NCI-H82 treated with DMSO at 0.1 percent for 48 hours (cell line): ENCODE measurements at regions not wholly inside any gene's neighbourhood (a gene's known extent, or its start where the extent isn't known, plus 50 kb on each side); places are given as distances from the start of the nearest gene placed in this dataset.
"Not testable (repeated sequence)": the region's sequence is repeated elsewhere in the genome, so short reads cannot be mapped to it uniquely, and the experiment has no call there.

Experiments
- DNase-seq: peaks from one replicate; lab custom pipeline; 2025; ENCODE audit not compliant: unreplicated experiment; lab: John Stamatoyannopoulos, UW

DNA sequence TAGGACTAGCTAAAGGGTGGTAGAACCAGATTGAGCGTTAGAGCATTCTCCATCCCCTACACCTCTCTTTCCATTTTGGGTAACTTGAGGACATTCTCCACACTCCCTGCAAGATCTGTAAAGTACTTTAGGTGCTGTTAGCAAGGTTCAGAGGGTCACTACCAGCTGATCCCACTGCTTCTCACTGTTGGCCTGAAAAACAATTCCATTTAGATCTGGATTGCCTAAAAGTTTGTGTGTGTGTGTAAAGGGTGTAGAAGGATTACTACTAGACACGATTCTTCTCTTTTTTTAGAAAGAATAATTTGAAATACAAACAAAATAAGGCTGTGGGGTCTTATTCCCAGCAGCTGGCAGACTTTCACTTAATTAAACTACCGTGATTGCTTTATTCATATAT is 95.1 kb upstream of the TMEM178A start:
- DNase-seq: no peak

DNA sequence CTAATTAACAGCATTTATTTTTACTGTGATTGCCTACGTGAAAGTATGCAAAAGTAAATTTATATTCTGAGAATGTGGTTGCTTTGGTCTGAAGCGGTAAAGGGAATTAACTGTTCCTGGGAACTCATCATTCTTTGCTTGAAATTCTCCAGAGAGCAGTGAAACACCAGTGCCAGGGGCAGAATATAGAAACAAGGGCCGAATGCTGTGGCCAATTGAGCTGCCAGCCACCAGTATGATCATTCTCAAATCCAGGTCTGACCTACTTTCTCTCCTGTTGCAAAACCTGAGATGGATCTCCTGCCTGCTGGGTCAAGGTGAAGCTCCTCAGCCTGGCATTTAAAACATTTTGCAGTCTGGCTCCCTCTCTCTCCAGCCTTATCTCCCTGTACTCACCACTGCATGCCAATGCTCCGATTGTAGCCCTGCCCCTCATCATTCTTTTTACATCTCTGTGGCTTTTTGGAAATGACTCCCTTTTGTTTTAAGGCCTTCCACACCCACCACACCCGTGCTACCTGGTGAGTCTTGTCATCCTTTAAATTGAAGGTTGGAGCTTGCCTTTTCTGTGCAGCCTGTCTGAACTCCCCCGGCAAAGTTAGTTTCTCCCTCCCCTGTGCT is 94.5 kb upstream of the TMEM178A start:
- DNase-seq: no peak

DNA sequence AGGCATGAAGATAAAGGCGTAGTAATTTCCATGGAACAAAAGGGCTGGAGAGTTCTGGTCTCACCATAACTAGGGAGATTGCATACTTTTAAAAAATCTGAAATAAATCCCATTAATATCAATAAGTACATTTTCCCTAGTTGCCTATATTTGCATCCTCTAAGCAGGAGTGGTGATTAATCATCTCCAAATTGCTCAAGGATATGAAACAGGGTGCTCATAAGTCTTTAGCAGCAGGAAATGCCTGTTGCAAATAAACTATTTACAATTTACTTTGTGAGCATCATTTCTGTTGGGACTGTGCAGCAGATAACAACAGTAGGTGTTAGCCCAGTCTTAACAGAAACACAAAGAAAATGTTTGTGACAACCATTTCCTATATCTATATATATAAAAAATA is 92.4 kb upstream of the TMEM178A start:
- DNase-seq: no peak

DNA sequence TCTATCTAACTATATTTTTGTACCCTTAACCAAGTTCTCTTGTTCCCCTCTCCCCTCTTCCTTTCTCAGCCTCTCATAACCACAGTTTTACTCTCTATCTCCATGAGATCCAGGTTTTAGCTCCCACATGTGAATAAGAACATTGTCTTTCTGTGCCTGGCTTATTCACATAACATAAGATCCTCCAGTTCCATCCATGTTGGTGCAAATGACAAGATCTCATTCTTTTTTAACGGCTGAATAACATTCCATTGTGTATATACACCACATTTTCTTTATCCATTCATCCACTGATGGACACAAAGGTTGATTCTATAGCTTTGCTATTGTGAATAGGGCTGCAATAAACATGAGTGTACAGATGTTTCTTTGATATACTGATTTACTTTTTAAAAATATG is 83.9 kb upstream of the TMEM178A start:
- no peak for DNase-seq

DNA sequence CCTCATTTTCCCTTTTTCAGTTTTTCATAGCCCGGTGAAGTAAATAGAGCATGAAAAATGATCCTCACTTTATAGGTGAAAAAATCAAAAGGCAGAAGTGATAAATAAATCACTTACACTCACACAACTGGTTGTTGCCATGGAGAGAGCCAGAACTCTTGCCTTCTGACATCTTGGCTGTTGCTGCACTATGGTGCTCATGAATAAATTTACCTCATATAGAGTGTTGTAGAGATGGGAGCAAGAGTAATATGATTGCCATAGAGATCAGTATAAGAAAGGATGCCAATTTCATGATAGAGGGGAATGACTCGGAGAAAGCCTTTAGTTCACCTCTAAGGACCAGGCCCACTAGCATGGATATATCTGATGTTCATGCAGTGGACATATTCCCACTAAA is 82.5 kb upstream of the TMEM178A start:
- DNase-seq: no peak

DNA sequence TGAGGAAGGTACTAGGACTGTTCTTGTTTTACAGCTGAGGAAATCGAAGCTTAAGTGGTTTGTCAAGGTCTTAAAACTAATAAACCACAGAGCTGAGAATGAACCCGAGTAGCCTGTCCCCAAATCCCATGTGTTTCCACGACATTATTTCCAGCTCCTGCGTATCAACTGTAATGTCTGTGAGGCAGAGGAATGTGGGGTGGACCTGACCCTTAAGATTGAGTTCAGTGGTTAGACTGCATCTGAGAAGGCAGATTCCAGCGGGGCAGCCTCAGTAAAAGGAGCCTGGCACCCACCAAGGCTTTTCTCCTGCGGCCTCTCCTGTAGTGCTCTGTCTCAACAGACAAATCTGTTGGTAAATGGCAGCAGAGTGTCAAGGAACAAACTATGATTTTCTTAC is 81.9 kb upstream of the TMEM178A start:
- DNase-seq: no peak

DNA sequence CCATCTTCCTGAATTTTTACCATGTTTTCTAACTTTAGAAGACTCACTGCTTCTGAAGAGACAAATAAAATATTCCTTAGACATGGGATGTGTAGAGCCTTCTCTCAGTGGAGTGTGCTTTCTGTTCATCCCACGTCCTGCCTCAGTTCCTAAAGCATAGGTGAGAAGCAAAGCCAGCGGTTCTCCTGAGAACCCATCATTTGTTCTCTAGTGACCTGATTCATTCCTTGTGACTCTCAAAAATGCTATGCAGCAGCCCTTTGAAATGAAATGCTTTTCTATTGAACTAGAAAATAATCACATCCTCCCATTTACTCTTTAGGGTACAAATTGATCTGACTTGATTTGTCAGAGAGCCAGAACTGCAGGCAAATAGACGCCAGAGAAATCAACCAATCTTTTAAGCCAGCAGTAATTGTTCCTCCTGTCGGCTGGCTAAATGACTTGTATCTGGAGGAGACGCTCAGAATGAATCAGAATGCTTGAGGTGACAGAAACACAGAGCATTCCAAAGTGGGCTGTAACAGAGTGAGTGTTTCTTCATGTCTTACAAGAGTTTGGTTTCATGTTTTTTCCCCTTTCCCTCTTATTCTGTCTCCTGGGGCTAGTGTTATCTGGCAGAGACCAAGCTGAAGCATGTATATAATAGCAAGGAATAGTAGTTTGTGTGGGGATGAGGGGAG is 81.3 kb upstream of the TMEM178A start:
- DNase-seq: no peak

DNA sequence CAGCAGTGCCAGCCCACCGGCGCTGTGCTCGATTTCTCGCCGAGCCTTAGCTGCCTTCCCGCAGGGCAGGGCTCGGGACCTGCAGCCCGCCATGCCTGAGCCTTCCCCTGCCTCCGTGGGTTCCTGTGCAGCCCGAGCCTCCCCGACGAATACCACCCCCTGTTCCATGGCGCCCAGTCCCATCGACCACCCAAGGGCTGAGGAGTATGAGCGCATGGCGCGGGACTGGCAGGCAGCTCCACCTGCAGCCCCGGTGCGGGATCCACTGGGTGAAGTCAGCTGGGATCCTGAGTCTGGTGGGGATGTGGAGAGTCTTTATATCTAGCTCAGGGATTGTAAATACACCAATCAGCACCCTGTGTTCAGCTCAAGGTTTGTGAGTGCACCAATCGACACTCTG is 80.2 kb upstream of the TMEM178A start:
- not testable (repeated sequence) for DNase-seq

DNA sequence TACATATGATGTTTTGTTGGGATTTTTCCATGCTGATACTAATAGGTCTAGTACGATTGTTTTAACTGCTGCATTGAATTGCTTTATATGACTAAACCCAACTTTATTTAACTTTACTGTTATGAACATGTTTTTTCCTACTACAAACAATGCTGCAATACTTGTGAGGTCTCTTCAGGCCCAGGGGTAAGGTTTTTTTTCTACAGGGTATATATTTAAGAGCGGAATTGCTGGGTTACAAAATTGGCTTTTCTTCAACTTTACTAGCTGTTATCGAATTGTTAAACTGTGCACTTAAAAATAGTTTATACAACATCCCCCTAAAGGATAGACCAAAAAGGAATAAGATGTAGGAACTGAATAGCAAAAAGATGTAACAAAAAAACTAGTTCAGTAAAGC is 78.5 kb upstream of the TMEM178A start:
- DNase-seq: no peak

DNA sequence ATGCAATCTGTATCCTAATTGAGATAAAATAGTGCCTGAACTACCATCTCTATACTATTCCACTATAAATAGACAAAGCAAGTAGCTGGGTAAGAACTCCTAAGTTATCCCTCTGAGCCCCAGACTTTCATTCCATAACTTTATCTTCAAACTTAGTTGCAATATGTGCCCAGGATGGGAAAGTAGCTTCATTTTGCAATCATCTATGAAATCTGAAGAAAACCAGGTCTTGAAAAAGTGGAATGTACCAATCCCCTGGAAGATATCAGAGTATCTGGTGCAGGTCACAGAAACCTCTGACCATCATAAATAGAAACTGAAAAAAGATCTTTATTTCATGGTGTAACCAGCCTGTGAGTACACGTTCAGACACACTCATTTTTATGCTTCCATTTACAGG is 78.1 kb upstream of the TMEM178A start:
- no peak for DNase-seq

DNA sequence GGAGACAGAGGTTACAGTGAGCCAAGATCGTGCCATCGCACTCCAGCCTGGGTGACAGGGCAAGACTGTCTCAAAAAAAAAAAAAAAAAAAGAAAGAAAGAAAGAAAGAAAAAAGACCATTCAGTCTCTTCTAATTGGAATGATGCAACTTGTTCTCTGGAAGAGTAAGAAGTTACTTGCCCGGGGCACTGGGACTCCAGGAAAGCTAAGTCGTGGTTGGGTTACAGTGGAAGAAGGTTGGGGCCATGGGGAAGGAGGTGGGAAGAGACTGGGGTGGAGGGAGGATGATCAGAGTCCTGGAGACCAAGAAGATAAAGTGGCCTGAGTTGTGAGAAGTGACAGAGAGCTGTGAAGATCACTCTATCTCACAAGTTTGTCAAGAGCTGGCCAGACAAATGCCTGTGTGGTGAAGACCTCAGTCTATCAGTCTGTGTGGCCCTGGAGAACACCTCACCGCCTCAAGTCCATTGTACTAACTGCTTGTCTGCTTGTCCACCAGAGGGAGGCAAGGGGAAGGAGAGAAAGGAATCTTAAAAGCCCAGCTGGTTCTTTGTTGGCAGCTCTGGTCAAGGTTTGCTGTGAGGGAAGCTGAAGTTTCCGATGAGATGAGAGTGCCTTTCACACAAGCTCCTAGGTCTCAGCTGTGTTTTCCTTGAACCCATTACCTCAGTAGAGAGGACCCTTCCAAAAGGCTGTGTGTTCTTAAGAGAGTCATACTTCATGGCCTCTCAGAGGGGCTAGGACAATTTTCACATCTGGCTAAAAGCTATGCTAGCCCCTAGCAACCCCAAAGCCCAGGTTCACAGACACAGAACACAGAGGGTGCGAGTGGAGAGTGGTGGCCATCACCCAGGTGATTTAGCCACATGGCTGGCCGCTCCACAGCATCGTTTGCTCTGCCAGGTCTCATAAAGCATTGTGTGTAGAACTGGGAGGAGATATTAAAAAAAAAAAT is 72.0 kb upstream of the TMEM178A start:
- no peak for DNase-seq

DNA sequence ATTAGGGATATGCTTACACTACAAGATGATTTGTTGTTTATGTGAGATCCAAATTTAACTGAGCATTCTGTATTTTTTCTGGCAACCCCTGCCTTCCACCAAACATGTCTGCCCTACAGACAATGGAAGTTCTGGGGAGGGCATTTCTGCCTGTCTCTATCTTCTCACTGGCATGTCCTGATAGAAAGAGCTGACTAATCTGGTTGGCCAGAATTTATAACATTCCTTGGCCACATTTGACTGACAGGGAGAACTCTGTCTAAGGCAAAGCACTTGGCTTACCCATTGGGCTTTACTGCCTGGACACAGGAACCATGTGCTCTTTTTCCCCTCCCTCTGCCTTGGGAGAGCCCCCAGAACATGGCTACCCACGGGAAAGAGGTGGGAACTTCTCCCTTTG is 70.6 kb upstream of the TMEM178A start:
- no peak for DNase-seq

DNA sequence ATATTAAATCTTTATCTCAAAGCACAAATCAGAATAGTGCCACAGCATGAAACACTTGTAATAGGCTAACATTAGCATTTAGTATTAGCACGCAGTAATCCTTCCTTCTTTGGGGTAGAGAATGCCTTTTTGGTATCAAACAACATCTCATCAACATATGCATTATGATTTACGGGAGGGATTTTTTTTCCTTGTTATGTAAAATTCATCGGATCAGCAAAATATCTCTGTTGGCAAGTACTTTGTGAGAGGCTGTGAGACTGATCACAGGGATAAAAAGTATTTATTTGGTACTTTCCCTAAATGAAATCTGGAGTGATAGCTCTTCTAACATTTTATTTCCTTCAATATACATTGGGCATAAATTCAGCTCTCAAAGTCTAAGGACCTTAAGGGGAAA is 68.4 kb upstream of the TMEM178A start:
- no peak for DNase-seq

DNA sequence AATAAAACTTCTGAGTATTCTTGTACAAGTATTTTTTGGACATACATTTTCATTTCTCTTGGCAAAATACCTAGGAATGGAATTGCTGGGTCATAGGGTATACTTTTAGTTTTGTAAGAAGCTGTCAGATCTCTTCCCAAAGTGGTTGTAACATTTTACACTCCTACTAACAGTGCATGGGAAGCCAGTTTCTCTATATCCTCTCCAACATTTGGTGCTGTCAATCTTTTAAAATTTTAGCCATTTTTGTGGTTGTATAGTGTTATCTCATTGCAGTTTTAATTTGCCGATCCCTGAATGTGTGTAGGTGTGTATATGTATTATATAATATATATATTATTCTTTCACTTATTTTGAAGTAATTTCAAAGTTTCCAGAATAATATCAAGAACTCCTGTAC is 63.1 kb upstream of the TMEM178A start:
- no peak for DNase-seq

DNA sequence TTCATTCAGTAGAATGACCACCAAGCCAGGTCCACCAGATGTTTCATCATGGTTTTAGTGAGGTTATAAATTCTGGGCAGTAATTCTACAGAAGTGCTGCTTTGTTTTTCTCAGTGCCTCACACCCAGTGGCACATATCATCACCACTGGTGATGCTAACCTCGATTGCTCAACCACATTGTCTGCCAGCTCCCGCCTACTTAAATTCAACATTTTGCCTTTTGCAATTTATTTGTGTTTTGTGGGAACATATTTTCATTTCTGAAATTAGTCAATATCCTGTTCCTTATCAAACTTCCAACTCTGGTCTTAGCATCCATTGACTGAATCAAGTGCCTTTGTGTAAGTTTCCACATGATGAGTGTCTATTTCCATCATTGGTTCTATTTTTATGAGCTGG is 62.3 kb upstream of the TMEM178A start:
- DNase-seq: no peak

DNA sequence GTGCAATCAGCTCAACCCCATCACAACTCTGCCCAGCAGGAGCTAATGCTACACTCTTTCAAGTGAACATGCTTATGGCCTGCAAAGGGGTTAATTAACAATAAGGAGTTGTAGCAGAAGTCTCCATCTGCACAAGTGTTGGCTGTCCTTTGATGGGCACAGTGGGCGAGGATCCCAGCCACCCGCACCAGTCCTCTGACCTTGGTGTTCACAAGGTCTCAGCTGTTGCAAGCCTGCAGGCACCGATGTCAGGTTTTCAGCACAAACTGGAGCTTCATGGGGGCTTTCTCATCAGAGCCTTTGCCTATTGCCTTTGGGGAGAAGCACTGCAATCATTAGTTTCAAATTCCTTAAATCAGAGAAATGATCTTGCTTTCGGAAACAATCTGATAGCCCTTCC is 60.9 kb upstream of the TMEM178A start:
- no peak for DNase-seq

DNA sequence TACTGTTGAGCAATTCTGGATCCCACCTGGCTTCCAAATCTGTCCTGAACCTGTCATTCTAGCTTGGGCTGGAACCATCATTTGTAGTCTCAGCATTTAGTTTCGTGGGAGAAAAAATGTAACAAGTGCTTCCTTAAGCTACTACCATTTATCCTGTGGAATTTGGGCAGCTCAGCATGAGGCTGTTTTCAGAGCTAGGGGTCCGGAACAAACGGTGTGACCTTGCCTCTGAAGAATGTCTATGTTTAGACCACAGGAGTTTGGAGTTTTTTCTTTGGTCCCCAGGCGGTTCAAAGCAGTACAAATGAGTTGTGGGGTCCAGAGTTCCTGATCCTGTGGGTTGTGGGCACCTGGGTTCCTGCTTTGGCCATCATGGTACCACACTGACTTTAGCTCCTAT is 59.1 kb upstream of the TMEM178A start:
- DNase-seq: no peak

DNA sequence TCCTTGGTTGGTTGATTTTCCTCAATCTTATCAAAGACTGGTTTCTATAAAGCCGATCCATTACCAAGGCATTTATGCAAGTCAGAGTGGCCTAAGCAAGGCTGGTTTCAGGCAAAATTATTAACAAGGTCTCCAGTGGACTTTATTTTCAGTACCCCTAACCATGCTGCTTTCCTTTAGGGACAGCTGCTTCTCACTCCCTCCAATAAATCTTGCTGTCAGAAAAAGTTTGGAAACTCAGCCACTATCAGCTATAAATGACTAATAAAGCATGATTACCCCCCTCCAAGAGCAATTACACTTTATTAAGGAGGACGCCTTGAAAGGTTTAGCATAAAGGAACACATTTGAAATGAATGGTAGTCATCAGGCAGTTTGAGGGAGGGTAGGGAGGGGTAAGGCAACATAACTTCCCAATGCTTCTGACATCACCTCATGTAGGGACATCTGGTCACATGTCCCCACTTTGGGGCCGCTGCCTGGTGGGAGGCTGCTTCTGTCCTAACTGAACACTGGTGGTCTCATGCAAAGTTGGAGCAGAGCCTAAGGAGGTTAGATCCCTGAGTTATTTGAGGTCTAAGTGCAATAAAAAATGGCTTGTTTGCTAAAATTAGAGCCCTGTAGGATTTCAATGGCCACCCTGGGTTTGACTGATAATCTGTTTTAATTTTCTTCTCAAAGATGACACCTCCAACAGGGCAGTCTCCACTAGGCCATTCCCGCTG is 58.0 kb upstream of the TMEM178A start:
- no peak for DNase-seq

DNA sequence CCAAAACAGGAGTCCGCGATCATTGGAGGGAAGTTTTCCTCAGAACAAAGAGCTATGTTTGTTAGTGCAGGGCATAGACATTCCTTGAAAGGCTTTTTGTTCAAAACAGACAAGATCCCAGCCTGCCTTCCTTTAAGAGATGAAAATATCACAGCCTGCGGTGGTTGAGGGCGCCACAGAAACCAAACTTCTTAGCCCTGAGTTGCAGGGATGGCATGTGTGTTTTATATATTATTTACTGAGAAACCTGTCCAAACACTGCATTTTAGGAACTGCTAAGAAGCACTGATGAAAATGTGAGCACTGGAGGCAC is 57.5 kb upstream of the TMEM178A start:
- DNase-seq: no peak

DNA sequence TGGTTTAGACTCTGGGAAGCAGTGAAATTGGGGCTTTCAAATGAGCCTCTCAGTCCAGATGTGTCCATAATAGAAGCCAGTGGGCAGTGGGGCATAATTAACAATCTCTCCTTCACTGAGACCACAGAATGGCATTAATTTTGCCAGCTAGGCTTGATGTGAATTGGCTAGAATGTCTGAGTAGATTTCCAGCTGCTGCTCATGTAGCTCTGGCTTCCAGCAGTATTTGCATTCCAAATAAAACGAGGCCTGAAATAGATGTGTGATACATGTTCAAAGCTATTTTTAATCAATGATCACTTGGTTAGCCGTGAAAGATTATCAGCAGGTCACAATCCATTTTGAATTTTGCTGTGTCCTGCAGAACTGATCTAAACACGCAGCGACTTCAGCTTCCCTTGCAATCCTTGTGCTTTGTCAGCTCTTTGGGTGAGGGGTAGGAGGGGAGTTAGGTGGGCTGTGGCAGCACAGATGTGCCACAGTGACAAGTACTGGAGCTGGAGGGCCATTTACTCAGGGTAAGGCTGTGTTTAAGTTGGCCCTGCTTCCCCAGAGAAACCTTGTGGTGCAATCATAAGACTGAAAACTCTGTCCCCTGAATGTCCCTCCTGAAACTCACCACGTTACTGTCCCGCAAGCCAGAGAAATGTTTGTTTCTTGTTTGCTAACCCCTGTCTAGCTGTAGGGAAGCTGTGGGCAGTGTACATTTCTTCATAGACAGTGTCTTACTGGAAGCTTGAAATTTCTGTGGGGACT is 56.9 kb upstream of the TMEM178A start:
- DNase-seq: no peak

DNA sequence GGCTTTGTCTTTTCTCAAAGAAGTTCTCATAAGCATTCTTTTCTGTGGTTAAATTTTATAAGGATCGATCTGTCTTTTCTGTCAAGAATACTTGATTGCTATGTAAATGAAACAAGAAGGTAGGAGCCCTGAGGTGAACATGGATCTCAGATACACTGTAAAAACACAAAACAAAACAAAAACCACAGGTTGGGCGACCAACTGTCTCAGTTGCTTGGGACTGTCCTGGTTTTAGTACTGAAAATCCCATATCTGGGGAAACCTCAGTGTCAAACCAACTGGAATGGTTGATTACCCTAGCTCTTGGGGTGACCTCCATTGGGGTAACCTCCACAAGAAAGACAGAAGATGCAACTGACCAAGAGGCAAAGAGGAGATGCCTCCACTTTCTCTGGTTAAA is 55.8 kb upstream of the TMEM178A start:
- DNase-seq: no peak
